ENCODE measurements at regions not wholly inside any gene's neighbourhood (a gene's known extent, or its start where the extent isn't known, plus 50 kb on each side); places are given as distances from the start of the nearest gene placed in this dataset.
"Not testable (repeated sequence)": the region's sequence is repeated elsewhere in the genome, so short reads cannot be mapped to it uniquely, and the experiment has no call there.

DNA sequence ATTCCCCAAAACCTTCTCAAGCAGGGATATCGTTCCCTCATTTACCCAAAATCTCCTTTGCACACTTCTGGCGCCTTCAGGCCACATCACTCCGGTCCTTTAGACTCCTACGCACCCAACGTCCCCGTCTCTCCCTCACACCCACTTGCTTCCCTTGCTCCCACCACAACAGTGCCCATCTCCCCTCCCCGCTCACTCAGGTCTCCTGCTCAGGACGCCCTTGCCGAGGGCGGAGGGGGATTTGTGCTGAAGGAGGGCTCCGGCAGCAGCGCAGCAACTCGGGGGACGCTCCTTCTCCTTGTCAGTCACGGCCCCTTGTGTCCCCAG lies 71.6 kb downstream of the PCMTD2 start:
- DNase-seq; intact Hi-C loops (cut with DNase I): not testable (repeated sequence)

DNA sequence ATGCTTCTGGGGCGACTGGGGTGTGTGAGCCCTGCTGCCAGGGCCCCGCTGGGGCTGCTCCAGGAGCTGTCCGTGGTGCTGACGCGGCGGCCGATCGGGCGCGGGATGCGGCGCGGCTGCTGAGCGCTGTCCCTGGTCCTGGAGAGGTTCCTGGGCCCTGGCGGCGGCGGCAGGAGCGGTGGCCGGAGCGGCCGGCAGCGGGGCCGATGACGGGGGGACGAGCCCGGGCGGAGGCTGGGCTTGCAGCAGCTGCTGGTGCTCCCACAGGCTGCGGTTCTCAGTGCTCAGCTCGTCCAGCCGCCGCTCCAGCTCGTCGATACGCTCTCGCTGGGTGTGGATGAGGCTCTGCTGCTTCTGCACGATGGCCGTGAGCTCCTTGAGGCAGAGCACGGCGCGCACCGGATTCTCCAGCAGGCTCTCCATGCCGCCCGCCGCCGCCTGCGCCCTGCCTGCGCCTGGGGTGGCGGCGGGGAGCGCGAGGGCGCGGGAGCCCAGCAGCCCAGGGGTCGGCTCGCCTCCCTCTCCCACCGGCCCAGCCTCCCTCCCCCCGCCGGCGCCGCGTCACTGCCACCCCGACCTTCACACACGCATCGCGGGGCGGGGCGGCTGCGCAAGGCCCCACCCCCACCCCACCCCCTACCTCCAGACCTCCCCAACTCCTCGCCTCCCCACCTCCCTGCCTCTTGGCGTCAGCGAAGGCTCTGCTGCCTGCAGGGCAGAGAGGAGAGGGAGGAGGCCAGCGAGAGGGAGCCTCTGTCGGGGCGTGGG lies 72.2 kb downstream of the PCMTD2 start:
- intact Hi-C loops (cut with DNase I), result not testable (repeated sequence)
- DNase-seq, result peak in 39 of 42 donors; percentile 5 to 90 (median 67)

DNA sequence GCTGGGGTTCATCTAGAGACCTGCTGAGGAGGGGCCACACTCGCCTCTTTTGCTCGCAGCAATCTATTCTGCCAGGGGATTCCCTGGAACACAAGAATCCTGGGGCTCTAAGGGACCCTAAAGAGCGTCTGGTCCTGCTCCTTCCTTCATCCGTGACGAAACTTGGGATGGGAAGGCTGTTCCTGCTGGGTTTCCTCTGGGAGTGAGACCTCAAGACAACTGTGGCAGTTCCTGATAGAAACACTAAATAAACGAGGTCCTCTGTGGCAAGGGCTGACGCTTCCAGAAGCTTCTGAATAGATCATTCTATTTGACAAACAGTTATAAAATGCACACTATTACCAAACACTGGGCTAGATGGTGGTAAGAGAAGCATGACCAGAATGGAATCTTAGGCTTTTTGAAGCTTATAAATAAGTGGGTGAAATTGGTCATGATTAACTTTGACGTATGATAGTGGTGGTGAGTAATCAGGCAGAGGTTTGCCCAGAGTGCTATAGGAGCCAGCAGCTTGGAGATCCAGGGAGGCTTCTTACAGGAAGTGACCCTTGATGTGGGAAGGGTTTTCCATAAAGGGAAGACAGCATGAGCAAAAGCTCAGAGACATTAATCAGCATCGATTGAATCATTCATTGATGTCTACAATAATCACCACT lies 73.2 kb downstream of the PCMTD2 start:
- intact Hi-C loops (cut with DNase I), result not testable (repeated sequence)

DNA sequence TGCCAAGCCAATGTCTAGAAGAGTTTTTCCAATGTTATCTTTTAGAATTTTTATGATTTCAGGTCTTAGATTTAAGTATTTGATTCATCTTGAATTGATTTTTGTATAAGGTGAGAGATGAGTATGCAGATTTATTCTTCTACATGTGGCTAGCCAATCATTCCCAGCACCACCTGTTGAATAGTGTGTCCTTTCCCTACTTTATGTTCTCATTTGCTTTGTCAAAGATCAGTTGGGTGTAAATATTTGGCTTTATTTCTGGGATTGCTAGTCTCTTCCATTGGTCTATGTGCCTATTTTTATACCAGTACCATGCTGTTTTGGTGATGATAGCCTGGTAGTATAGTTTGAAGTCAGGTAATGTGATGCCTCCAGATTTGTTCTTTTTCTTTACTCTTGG lies 77.1 kb downstream of the PCMTD2 start:
- DNase-seq; intact Hi-C loops (cut with DNase I): not testable (repeated sequence)

More for the DNA sequence above, 73.2 kb downstream of the PCMTD2 start:
- peak in 6 of 42 donors; percentile 4 to 44 (median 26) for DNase-seq

All from head of caudate nucleus (tissue), 42 donors.